Gastroesophageal sphincter (tissue), 4 donors: ENCODE measurements at regions not wholly inside any gene's neighbourhood (a gene's known extent, or its start where the extent isn't known, plus 50 kb on each side); places are given as distances from the start of the nearest gene placed in this dataset.

Experiments
- ATAC-seq: fragments of 150-250 bp; one replicate; pipeline ENCODE4 v1.9.1; 2016; ENCODE audit warnings: mild to moderate bottlenecking, moderate library complexity
- H3K27ac ChIP-seq, 4 donors: fragments of 200-600 bp; sonication (generic) in 3 of 4; 1 replicate in 3 of 4; 2 replicates in 1 of 4; pipeline ENCODE4 v1.5.1; 2016 to 2019
- H3K27me3 ChIP-seq: fragments of 200-600 bp; sonication (generic); one replicate; pipeline ENCODE4 v1.5.1; 2019
- H3K36me3 ChIP-seq, 2 donors: fragments of 200-600 bp; sonication (generic); one replicate each; pipeline ENCODE4 v1.5.1; 2019; ENCODE audit warnings: control low read depth in 1 of 2
- H3K4me1 ChIP-seq, 3 donors: fragments of 200-600 bp; sonication (generic); 1 replicate in 2 of 3; 2 replicates in 1 of 3; pipeline ENCODE4 v1.5.1; 2016 to 2019; ENCODE audit warnings: control low read depth in 2 of 3
- H3K4me3 ChIP-seq, 2 donors: fragments of 200-600 bp; sonication (generic); one replicate each; pipeline ENCODE4 v1.5.1; 2019; ENCODE audit warnings: mild to moderate bottlenecking in 1 of 2, moderate library complexity in 1 of 2
- H3K9me3 ChIP-seq, 3 donors: fragments of 200-600 bp; sonication (generic); one replicate each; pipeline ENCODE4 v1.5.1; 2017 to 2019; ENCODE audit warnings: control low read depth in 2 of 3
- EP300 ChIP-seq: sonication (generic); formaldehyde crosslinking; IDR thresholded peaks from one replicate; pipeline ENCODE4 v1.6.1; 2017; ENCODE audit warnings: antibody characterized with exemption, mild to moderate bottlenecking
- POLR2A ChIP-seq, 2 donors: fragments of 450-650 bp; IDR thresholded peaks; one replicate each; pipeline ENCODE4 v1.6.1; 2017; ENCODE audit warnings: antibody characterized with exemption in 2 of 2, mild to moderate bottlenecking in 2 of 2, moderate library complexity in 1 of 2
- POLR2AphosphoS5 ChIP-seq: sonication (generic); formaldehyde crosslinking; IDR thresholded peaks from one replicate; pipeline ENCODE4 v1.6.1; 2017; ENCODE audit warnings: antibody characterized with exemption
- WGBS, 2 donors: methylation state at CpG; one replicate each; pipeline ENCODE4 v1.1.5; 2018; ENCODE audit warnings: low coverage in 1 of 2; 5-methylcytosine and 5-hydroxymethylcytosine counted together
- TF ChIP-seq, protein P1 (sequence below), 4 experiments: fragments of 200-600 bp in 2 of 4; fragments of 450-650 bp in 2 of 4; sonication (generic) in 1 of 4; IDR thresholded peaks; one replicate each; pipeline ENCODE4 v1.5.1; 2017 to 2019; ENCODE audit warnings: antibody characterized with exemption in 4 of 4, mild to moderate bottlenecking in 2 of 4, moderate library complexity in 2 of 4

- H3K4me3 ChIP-seq, result no peak overlapping the region
- no peaks in the 10 kb centered on the region for H3K4me1 ChIP-seq
- peaks cover 0 to 20% (median 0%) of the 10 kb centered on the region in 3 donors for H3K9me3 ChIP-seq
- no peak overlapping the region for H3K27ac ChIP-seq
- TF ChIP-seq POLR2AphosphoS5 (no peak), POLR2A (IDR thresholded peaks at IDR 0.05) (no peak), EP300 (no peak)
- TF ChIP-seq, protein P1, sequence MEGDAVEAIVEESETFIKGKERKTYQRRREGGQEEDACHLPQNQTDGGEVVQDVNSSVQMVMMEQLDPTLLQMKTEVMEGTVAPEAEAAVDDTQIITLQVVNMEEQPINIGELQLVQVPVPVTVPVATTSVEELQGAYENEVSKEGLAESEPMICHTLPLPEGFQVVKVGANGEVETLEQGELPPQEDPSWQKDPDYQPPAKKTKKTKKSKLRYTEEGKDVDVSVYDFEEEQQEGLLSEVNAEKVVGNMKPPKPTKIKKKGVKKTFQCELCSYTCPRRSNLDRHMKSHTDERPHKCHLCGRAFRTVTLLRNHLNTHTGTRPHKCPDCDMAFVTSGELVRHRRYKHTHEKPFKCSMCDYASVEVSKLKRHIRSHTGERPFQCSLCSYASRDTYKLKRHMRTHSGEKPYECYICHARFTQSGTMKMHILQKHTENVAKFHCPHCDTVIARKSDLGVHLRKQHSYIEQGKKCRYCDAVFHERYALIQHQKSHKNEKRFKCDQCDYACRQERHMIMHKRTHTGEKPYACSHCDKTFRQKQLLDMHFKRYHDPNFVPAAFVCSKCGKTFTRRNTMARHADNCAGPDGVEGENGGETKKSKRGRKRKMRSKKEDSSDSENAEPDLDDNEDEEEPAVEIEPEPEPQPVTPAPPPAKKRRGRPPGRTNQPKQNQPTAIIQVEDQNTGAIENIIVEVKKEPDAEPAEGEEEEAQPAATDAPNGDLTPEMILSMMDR (IDR thresholded peaks at IDR 0.05), result no peak
- no peaks in the 10 kb centered on the region for H3K36me3 ChIP-seq
- no peak for ATAC-seq
- no peaks in the 10 kb centered on the region for H3K27me3 ChIP-seq
- WGBS, 2 donors, result 71% methylated on average over 1 of the region's 1 CpG; no CpG with 5 or more reads in 1 of the 2 donors
These were observed 168.0 kb downstream of the KIF4B start for GRCh38 chr5:155181542-155181941.

DNA sequence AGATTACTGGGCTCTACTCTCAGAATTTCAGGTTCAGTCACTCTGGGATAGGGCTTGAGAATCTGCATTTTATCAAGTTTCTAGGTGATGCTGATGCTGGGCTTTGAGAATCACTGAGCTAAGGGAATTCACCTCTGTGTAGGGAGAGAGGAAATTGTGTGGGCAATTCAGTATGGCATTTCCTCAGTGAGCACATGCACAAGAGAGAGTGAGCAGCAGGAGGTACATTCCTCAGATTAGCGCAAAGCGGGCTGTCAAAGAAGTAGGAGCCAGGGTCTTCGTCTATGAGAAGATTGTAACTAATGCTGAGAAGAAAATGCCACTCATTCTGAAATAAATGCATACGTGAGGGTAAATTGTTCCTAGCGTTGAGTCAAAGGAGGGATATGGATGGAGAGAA, 175.9 kb downstream of the KIF4B start:
- 79 to 80% methylated on average over 5 of the region's 5 CpGs for WGBS, 2 donors
- H3K27me3 ChIP-seq, result no peaks in the 10 kb centered on the region
- no peak for ATAC-seq

DNA sequence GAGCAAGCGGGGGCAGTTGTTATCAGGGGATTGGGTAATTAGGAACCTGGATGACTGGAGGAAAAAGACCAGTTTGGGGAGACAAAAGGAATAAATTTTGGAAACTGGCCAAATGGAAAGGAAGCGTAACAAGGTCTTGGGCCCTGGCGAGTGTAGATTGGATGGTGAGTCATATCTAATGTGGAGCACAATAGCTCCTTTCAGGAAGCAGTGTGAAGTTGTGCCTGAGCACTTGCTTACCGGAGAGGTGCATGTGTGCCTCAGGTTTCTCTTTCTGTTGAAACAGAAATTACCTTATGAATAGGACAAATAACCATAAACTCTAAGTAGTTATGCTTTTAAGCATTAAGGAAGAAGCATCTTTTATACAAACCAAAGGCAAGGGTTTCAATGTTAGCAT, 176.4 kb downstream of the KIF4B start:
- H3K9me3 ChIP-seq, result no peaks in the 10 kb centered on the region
- WGBS, 2 donors, result 65 to 67% methylated on average over 3 to 4 of the region's 4 CpGs
- no peaks in the 10 kb centered on the region for H3K4me1 ChIP-seq
- no peak overlapping the region for H3K4me3 ChIP-seq
- no peaks in the 10 kb centered on the region for H3K36me3 ChIP-seq
- no peak for TF ChIP-seq EP300
- TF ChIP-seq POLR2A (IDR thresholded peaks at IDR 0.05), result no peak
- TF ChIP-seq, protein P1 (IDR thresholded peaks at IDR 0.05), result no peak
- TF ChIP-seq POLR2AphosphoS5, result no peak
- no peak for ATAC-seq
- no peak overlapping the region for H3K27ac ChIP-seq
- H3K27me3 ChIP-seq, result no peaks in the 10 kb centered on the region

More for the DNA sequence above, 175.9 kb downstream of the KIF4B start:
- Histone ChIP-seq H3K4me3 (no peak overlapping the region), H3K9me3 (no peaks in the 10 kb centered on the region), H3K36me3 (no peaks in the 10 kb centered on the region), H3K4me1 (no peaks in the 10 kb centered on the region), H3K27ac (no peak overlapping the region)
- TF ChIP-seq POLR2AphosphoS5, result no peak
- TF ChIP-seq, protein P1 (IDR thresholded peaks at IDR 0.05), result no peak
- TF ChIP-seq POLR2A (IDR thresholded peaks at IDR 0.05), result no peak
- no peak for TF ChIP-seq EP300

DNA sequence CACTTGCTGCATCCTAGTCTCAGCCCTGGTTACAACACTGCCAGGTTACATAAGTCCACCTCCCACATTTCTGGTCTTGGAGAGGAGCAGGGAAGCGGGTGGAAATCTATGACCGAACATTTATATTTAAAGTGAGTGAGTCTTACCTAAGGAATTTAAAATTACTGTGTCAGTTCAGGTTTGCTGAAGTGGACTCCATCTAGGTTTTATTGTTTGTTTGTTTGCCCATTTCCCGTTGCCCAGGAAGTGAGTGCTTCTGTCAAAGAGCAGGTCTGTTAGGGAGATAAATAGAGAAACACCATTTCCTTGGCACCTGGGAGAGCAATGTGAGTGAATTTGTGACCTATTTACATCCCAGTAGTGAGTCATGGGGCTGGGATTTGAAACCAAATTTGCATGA, 179.5 kb downstream of the KIF4B start:
- Histone ChIP-seq H3K4me3 (no peak overlapping the region), H3K9me3 (no peaks in the 10 kb centered on the region), H3K4me1 (no peaks in the 10 kb centered on the region), H3K27me3 (no peaks in the 10 kb centered on the region), H3K27ac (no peak overlapping the region), H3K36me3 (no peaks in the 10 kb centered on the region)
- no peak for TF ChIP-seq EP300
- TF ChIP-seq POLR2AphosphoS5, result no peak
- TF ChIP-seq POLR2A (IDR thresholded peaks at IDR 0.05), result no peak
- TF ChIP-seq, protein P1 (IDR thresholded peaks at IDR 0.05), result no peak
- ATAC-seq, result no peak
- 67 to 70% methylated on average over 3 of the region's 3 CpGs for WGBS, 2 donors

DNA sequence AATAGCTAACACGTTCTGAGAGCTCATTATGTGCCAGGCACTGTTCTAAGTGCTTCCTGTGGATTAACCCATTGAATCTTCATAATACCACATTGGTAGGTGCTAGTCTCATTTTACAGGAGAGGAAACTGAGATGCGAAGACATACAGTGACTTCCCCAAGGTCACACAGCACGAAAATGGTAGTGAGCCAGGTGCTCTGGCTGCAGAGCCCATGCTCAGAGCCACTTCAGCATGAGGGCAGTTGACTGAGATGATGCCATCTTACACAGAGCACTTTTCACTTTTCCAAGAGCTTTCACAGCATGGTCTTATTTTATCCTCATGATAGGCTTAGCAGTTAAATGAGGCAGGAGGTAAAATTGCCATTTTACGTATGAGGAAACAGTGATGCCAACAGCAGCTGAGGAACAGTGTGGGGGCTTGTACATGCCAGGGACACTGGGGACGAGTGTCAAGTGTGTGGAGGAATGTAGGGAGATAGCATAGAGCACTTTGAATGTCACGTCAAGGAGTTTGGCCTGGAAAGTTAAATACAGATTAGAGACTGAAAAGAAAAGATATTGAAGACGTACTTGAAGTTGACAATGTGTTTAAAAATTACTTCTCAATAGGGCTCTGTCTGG, 180.0 kb downstream of the KIF4B start:
- no peak for ATAC-seq
- Histone ChIP-seq H3K4me3 (no peak overlapping the region), H3K27ac (no peak overlapping the region), H3K9me3 (no peaks in the 10 kb centered on the region), H3K4me1 (no peaks in the 10 kb centered on the region), H3K27me3 (no peaks in the 10 kb centered on the region), H3K36me3 (no peaks in the 10 kb centered on the region)
- WGBS, 2 donors, result 53 to 70% methylated on average over 6 to 7 of the region's 7 CpGs
- TF ChIP-seq POLR2AphosphoS5, result no peak
- TF ChIP-seq, protein P1 (IDR thresholded peaks at IDR 0.05), result no peak
- no peak for TF ChIP-seq EP300
- TF ChIP-seq POLR2A (IDR thresholded peaks at IDR 0.05), result no peak
